CD1c-positive myeloid dendritic cell (primary cell): ENCODE measurements at regions not wholly inside any gene's neighbourhood (a gene's known extent, or its start where the extent isn't known, plus 50 kb on each side); places are given as distances from the start of the nearest gene placed in this dataset.
A peak's percentile ranks its signal among the peaks of the same experiment; 100 is the strongest.

ENCODE experiments used
- DNase-seq: peaks from one replicate; pipeline ENCODE4 v3.0.0-alpha.2; 2016; ENCODE audit errors: extremely low spot score

DNA sequence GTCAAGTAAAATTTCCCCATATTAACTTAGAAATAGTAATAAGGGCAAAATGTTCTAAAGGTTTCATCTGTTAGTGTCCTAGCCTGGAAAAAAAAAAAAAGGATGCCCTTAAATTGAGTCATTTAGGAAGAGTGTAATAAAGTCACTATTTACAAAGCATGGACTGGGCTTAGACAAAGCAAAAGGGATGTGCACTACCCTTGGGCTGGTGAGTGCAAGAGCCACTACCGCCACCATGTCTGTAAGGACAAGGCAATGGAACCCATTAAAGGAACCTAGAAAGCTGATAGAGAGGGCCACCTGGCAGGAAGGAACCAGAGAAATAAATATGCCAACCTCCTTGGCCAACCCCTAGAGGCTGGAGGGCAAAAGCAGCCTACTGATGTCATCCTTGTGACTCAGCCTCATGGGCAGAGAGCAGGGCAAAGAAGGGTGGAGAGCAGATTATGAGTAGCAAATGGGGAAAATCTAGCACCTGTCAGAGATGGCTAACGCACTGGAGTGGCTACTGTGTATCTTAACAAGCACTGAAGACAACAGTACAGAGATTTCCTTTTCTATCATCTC, 59.5 kb upstream of the FUT8 start:
- no peak for DNase-seq

DNA sequence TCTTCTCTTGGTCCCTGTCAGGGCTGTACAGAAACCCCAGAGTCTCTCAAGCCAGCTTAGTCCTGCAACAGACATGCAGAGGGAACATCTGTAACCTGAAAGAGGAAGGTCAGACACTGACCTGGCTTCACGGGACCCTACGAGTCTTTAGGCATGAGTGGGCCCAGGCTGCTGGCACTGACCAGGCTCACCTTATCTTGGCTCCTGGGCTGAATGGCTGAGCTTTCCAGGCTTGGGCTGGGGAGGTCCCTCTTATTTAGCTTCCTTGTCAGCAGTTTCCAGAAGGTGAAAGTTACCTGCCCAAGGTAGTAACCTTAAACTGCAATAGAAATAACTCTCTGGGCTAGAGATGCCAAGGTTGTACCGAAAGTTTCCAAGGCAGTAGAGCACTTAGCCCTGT, 58.4 kb upstream of the FUT8 start:
- no peak for DNase-seq

DNA sequence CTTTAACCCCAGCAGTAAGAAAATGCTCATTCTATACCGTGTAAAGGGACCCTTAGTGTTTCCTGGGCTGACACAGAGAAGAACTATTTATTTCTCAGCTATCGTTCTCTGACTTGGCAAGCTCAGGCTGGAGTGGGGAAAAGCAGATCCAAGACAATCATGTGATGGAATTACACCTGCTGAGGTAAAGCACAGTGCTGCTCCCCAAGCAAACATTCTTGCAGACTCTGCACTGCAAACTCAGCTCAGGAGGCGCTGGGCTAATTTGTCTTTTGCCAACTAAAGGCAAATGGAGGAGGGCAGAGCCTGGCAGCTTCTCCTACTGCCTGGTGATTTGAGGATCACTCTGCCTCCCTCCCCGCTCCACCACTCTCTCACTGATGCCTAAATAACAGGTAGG, 57.8 kb upstream of the FUT8 start:
- DNase-seq, result no peak

DNA sequence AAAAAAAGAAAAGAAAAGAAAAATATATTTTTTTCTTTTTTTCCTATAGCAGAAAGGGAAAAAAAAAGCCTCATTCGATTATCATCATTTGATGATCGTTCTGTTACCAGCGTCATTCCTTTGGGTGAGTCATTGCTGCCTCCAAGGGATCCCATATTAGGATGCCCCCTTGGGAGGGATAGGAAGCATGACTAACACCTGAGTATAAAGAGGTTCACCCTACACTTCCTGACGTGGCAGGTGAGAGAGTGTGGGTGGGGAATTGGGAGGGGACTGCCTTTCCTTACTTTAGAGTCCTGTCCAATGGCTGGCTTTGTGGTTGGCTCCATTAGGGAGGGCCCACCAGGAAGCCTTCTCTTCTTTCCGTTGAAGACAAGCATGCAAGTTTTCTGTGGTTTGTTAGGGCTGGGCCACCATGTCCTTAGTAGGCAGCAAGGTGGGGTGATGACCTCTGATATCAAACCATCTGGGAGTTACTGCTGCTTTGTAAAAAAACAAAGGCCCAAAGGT, 56.1 kb upstream of the FUT8 start:
- DNase-seq, result no peak

DNA sequence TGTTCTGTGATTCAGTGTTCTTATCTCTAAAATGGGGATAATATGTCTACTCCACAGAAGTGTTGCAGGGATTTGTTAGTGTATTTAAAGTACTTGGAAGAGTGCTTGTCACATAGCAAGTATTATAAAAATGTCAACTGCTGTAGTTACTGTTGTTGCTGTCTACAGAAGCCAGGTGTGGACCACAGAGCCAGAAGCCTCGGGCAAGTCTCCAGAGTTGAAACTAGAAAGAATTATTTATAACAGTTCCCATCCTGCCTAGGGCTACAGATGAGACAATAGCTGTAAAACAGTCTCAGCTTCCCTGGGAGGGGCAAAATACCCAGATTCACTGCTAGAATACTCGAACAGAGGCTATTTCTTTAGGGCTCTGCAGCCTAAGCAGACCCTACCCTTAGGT, 55.4 kb upstream of the FUT8 start:
- no peak for DNase-seq

DNA sequence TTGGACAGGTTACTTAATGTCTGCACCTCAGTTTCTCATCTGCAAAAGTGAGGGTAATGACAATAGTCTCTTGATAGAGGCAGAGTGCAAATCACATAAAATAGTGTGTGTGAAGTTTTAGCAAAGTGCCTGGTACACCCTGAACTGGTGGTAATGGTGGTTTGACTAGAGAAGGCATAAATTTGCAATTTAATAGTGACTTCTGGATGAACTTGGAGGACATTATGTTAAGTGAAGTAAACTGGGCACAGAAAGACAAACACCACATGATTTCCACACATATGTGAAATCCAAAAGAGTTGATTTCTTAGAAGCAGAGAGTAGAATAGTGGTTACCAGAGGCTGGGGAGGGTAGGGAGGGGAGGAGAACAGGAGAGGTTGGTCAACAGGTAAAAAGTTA, 54.8 kb upstream of the FUT8 start:
- DNase-seq, result no peak

DNA sequence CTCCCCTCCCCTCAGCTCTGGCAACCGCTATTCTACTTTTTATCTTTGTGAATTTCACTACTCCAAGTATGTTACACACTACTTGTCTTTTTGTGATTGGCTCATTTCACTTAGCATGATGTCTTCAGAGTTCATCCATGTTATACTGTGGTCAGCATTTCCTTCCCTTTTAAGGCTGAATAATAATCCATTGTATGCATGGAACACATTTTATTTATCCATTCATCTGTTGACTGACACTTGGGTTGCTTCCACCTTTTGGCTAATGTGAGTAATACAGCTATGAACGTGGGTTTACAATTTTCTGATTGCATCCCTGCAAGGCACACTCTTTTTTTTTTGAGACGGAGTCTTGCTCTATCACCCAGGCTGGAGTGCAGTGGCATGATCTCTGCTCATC, 53.0 kb upstream of the FUT8 start:
- peak; percentile 19 for DNase-seq

DNA sequence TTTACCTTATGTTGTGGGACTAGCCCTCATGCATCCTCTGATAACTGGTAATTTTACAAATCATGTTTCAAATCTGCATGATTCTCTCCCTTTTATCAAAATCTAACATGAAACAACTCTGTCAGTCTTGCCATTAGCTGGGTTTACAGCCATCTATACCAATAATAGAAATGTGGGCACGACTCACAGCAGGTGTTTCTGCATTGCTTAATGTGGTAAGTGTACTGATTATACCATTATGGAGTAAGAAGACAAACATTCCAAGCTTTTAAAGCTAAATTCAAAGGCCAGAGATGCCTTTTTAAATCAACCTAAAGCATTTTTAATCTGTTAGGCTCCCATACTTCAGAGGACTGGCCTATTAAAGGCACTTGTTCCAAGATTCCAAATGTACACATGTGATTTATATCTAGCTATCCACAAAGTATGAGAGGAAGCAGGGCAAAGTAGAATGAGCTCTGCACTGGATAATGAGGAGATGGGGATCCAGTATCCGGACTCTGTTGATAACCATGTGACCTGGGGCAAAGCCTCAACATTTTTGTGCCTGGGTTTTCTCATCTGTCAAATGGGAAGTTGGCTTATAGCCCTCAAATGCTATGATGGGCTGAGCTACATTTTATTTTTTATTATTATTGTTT, 52.3 kb upstream of the FUT8 start:
- no peak for DNase-seq

DNA sequence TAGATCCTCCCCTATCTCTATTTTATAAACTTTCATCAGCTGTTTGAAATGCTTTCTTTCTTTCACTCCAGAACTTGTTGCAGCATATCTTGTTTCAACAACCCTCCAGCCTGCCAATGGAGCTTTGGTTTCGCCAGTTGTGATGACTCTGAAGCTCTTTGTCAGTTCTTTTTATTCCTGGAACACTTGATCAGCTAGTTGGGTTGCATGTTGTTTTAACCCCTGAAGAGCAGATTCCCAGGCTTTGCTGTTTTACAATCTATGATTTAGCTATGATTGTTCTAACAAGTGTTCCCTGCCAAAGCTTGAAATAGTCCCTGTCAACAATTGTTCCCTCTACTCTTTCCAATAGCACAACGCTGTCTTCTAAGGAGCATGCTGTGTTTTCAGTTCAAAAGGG, 50.6 kb upstream of the FUT8 start:
- DNase-seq, result no peak
